Karpas-422 (cell line): ENCODE measurements at regions not wholly inside any gene's neighbourhood (a gene's known extent, or its start where the extent isn't known, plus 50 kb on each side); places are given as distances from the start of the nearest gene placed in this dataset.

Experiments used
- DNase-seq: peaks from one replicate; pipeline ENCODE4 v3.0.0-alpha.2; 2015
- H2AFZ ChIP-seq: fragments of 200-600 bp; sonication (generic); 2 replicates; pipeline ENCODE4 v1.6.1; 2014; ENCODE audit warnings: antibody characterized with exemption, low read length, mixed read lengths
- H3K27ac ChIP-seq: fragments of 200-600 bp; sonication (generic); 2 replicates; pipeline ENCODE4 v1.5.1; 2014; ENCODE audit warnings: mild to moderate bottlenecking, low read length, moderate library complexity
- H3K27me3 ChIP-seq: fragments of 200-600 bp; sonication (generic); 2 replicates; pipeline ENCODE4 v1.6.1; 2014; ENCODE audit warnings: low read length, mixed read lengths
- H3K36me3 ChIP-seq: fragments of 200-600 bp; sonication (generic); 2 replicates; pipeline ENCODE4 v1.6.1; 2014; ENCODE audit warnings: low read length, mixed read lengths; ENCODE audit not compliant: insufficient read depth
- H3K4me1 ChIP-seq: fragments of 200-600 bp; sonication (generic); 2 replicates; pipeline ENCODE4 v1.6.1; 2014; ENCODE audit warnings: mild to moderate bottlenecking, low read length, mixed read lengths
- H3K4me2 ChIP-seq: fragments of 200-600 bp; sonication (generic); 2 replicates; pipeline ENCODE4 v1.6.1; 2014; ENCODE audit warnings: low read length, low read depth, mild to moderate bottlenecking; ENCODE audit not compliant: poor library complexity, severe bottlenecking
- H3K4me3 ChIP-seq: fragments of 200-600 bp; sonication (generic); 2 replicates; pipeline ENCODE4 v1.5.1; 2014; ENCODE audit warnings: mild to moderate bottlenecking, antibody characterized with exemption, low read length, mixed read lengths
- H3K79me2 ChIP-seq: fragments of 200-600 bp; sonication (generic); 2 replicates; pipeline ENCODE4 v1.6.1; 2014; ENCODE audit warnings: mild to moderate bottlenecking, low read length, mixed read lengths
- H3K9ac ChIP-seq: fragments of 200-600 bp; sonication (generic); 2 replicates; pipeline ENCODE4 v1.6.0; 2014; ENCODE audit warnings: low read length
- H3K9me2 ChIP-seq: fragments of 200-600 bp; sonication (generic), shearing (Covaris generic); replicated peaks from 2 replicates; pipeline ENCODE4 v1.6.0; 2014; ENCODE audit warnings: mild to moderate bottlenecking, low read length, moderate library complexity; ENCODE audit not compliant: insufficient read depth
- H3K9me3 ChIP-seq: fragments of 300-700, 200-600 bp; sonication (generic); 2 replicates; pipeline ENCODE4 v1.6.1; 2014; ENCODE audit warnings: low read length, mixed read lengths
- H4K20me1 ChIP-seq: fragments of 200-600 bp; sonication (generic); 2 replicates; pipeline ENCODE4 v1.6.1; 2014; ENCODE audit warnings: mild to moderate bottlenecking, antibody characterized with exemption, low read length, low read depth; ENCODE audit not compliant: insufficient read depth

GRCh38 chr7:156129522-156129921 lies 317.3 kb upstream of the SHH start:
- no peak overlapping the region for H2AFZ ChIP-seq
- no peak overlapping the region for H3K4me3 ChIP-seq
- no peaks in the 10 kb centered on the region for H3K9me2 ChIP-seq
- H3K9ac ChIP-seq: no peak overlapping the region
- H3K4me2 ChIP-seq: no peak overlapping the region
- H3K27ac ChIP-seq: no peak overlapping the region
- no peaks in the 10 kb centered on the region for H3K36me3 ChIP-seq
- H3K27me3 ChIP-seq: no peaks in the 10 kb centered on the region
- DNase-seq: no peak
- no peaks in the 10 kb centered on the region for H3K4me1 ChIP-seq
- H4K20me1 ChIP-seq: no peaks in the 10 kb centered on the region
- H3K9me3 ChIP-seq: no peaks in the 10 kb centered on the region
- H3K79me2 ChIP-seq: no peaks in the 10 kb centered on the region

GRCh38 chr7:156128496-156128895 lies 316.2 kb upstream of the SHH start:
- H3K27me3 ChIP-seq: no peaks in the 10 kb centered on the region

GRCh38 chr7:156127166-156128134 lies 315.2 kb upstream of the SHH start:
- H3K27ac ChIP-seq: no peak overlapping the region
- no peaks in the 10 kb centered on the region for H3K36me3 ChIP-seq
- no peak overlapping the region for H3K4me2 ChIP-seq
- H3K79me2 ChIP-seq: no peaks in the 10 kb centered on the region
- DNase-seq: no peak
- H3K9me2 ChIP-seq: no peaks in the 10 kb centered on the region
- no peaks in the 10 kb centered on the region for H4K20me1 ChIP-seq
- no peaks in the 10 kb centered on the region for H3K4me1 ChIP-seq
- no peak overlapping the region for H3K4me3 ChIP-seq
- no peaks in the 10 kb centered on the region for H3K27me3 ChIP-seq
- H3K9ac ChIP-seq: no peak overlapping the region
- H3K9me3 ChIP-seq: no peaks in the 10 kb centered on the region
- no peak overlapping the region for H2AFZ ChIP-seq

More at GRCh38 chr7:156128496-156128895, 316.2 kb upstream of the SHH start:
- H3K4me2 ChIP-seq: no peak overlapping the region
- no peak for DNase-seq
- no peaks in the 10 kb centered on the region for H3K9me2 ChIP-seq
- no peaks in the 10 kb centered on the region for H3K4me1 ChIP-seq
- no peak overlapping the region for H3K27ac ChIP-seq
- no peak overlapping the region for H2AFZ ChIP-seq
- H3K36me3 ChIP-seq: no peaks in the 10 kb centered on the region
- H3K79me2 ChIP-seq: no peaks in the 10 kb centered on the region
- no peaks in the 10 kb centered on the region for H4K20me1 ChIP-seq
- no peak overlapping the region for H3K9ac ChIP-seq
- H3K4me3 ChIP-seq: no peak overlapping the region
- H3K9me3 ChIP-seq: no peaks in the 10 kb centered on the region

GRCh38 chr7:156125841-156126730 lies 313.8 kb upstream of the SHH start:
- no peak overlapping the region for H3K4me3 ChIP-seq
- no peak for DNase-seq
- H3K36me3 ChIP-seq: no peaks in the 10 kb centered on the region
- H3K9me3 ChIP-seq: no peaks in the 10 kb centered on the region
- H3K27me3 ChIP-seq: no peaks in the 10 kb centered on the region
- no peak overlapping the region for H2AFZ ChIP-seq
- no peak overlapping the region for H3K27ac ChIP-seq
- no peaks in the 10 kb centered on the region for H4K20me1 ChIP-seq
- no peak overlapping the region for H3K4me2 ChIP-seq
- no peaks in the 10 kb centered on the region for H3K9me2 ChIP-seq
- H3K4me1 ChIP-seq: no peaks in the 10 kb centered on the region
- H3K79me2 ChIP-seq: no peaks in the 10 kb centered on the region
- H3K9ac ChIP-seq: no peak overlapping the region

- Histone ChIP-seq H3K9me3 (no peaks in the 10 kb centered on the region), H3K9me2 (no peaks in the 10 kb centered on the region)
These were observed 312.1 kb upstream of the SHH start for GRCh38 chr7:156124356-156124755.

GRCh38 chr7:156123362-156123761 lies 311.1 kb upstream of the SHH start:
- Histone ChIP-seq H3K9me3 (no peaks in the 10 kb centered on the region), H3K36me3 (no peaks in the 10 kb centered on the region), H3K9ac (no peak overlapping the region), H3K27me3 (no peaks in the 10 kb centered on the region), H2AFZ (no peak overlapping the region), H3K27ac (no peak overlapping the region), H3K4me1 (no peaks in the 10 kb centered on the region), H4K20me1 (no peaks in the 10 kb centered on the region), H3K79me2 (no peaks in the 10 kb centered on the region), H3K4me2 (no peak overlapping the region), H3K9me2 (no peaks in the 10 kb centered on the region), H3K4me3 (no peak overlapping the region)
- DNase-seq: no peak

More at GRCh38 chr7:156124356-156124755, 312.1 kb upstream of the SHH start:
- no peaks in the 10 kb centered on the region for H3K79me2 ChIP-seq
- no peak overlapping the region for H3K9ac ChIP-seq
- no peak for DNase-seq
- no peaks in the 10 kb centered on the region for H3K36me3 ChIP-seq
- no peaks in the 10 kb centered on the region for H3K4me1 ChIP-seq
- no peaks in the 10 kb centered on the region for H4K20me1 ChIP-seq
- no peak overlapping the region for H3K27ac ChIP-seq
- no peak overlapping the region for H3K4me3 ChIP-seq
- no peak overlapping the region for H2AFZ ChIP-seq
- H3K4me2 ChIP-seq: no peak overlapping the region
- no peaks in the 10 kb centered on the region for H3K27me3 ChIP-seq

- no peak for DNase-seq
- no peaks in the 10 kb centered on the region for H3K36me3 ChIP-seq
These were observed 310.6 kb upstream of the SHH start for GRCh38 chr7:156122752-156123354.

GRCh38 chr7:156121956-156122355 lies 309.7 kb upstream of the SHH start:
- no peak overlapping the region for H3K4me3 ChIP-seq
- DNase-seq: no peak
- no peaks in the 10 kb centered on the region for H3K4me1 ChIP-seq
- no peak overlapping the region for H3K27ac ChIP-seq
- H3K9me2 ChIP-seq: no peaks in the 10 kb centered on the region
- H3K36me3 ChIP-seq: no peaks in the 10 kb centered on the region
- H2AFZ ChIP-seq: no peak overlapping the region
- no peaks in the 10 kb centered on the region for H3K27me3 ChIP-seq
- H4K20me1 ChIP-seq: no peaks in the 10 kb centered on the region
- no peaks in the 10 kb centered on the region for H3K9me3 ChIP-seq
- H3K79me2 ChIP-seq: no peaks in the 10 kb centered on the region
- H3K9ac ChIP-seq: no peak overlapping the region
- H3K4me2 ChIP-seq: no peak overlapping the region

More at GRCh38 chr7:156122752-156123354, 310.6 kb upstream of the SHH start:
- no peak overlapping the region for H3K4me3 ChIP-seq
- no peak overlapping the region for H3K4me2 ChIP-seq
- H3K27ac ChIP-seq: no peak overlapping the region
- H3K9me2 ChIP-seq: no peaks in the 10 kb centered on the region
- H3K27me3 ChIP-seq: no peaks in the 10 kb centered on the region
- H3K9me3 ChIP-seq: no peaks in the 10 kb centered on the region
- H3K4me1 ChIP-seq: no peaks in the 10 kb centered on the region
- H3K9ac ChIP-seq: no peak overlapping the region
- H2AFZ ChIP-seq: no peak overlapping the region
- H4K20me1 ChIP-seq: no peaks in the 10 kb centered on the region
- no peaks in the 10 kb centered on the region for H3K79me2 ChIP-seq
